ENCODE measurements at regions not wholly inside any gene's neighbourhood (a gene's known extent, or its start where the extent isn't known, plus 50 kb on each side); places are given as distances from the start of the nearest gene placed in this dataset.

DNA sequence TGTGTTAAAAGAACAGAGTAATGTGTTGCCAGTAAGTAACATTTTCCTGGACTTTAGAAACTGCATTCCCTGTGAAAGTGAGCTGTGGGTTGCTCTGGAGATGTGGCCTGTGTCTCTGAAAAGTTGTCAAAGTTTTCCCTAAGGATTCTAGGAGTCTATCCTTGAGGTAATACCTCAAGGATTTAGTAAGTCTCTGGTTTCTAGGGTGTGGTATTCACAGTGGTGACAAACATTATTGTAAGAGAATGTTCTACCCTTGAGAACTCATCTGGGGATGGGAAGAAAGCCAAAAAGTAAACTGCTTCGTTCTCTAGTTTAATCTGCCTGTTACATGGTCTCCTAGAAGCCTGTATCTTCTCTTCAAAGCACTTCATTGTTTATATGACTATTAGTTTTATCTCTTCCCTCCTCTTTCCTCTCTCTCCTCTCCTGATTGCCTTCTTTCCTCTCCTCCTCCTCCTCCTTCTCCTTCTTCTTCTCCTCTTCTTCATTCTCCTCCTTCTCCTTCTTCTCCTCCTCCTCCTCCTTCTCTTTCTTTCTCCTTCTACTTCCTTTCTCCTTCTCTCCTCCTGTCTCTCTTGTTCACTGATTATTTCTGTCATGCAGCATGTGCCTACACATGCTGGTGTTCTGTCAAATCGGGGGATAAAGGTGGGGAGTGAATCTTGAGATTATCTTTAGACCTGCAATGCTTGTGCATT lies 321.3 kb downstream of the PTTG2 start:
- Histone ChIP-seq H3K9me3 (no peaks in the 10 kb centered on the region), H3K27me3 (no peaks in the 10 kb centered on the region), H3K36me3 (no peaks in the 10 kb centered on the region), H3K4me3 (no peak overlapping the region), H3K27ac (peak overlapping the region in 3 of 4 donors; percentile 15 to 72 (median 63)), H3K4me1 (peaks cover 10 to 31% (median 18%) of the 10 kb centered on the region in 3 donors)
- intact Hi-C loops (cut with DNase I): no loop called here
- DNase-seq: no peak
- WGBS, 2 donors: 32 to 41% methylated on average over 2 of the region's 2 CpGs
- TF ChIP-seq, protein P1, sequence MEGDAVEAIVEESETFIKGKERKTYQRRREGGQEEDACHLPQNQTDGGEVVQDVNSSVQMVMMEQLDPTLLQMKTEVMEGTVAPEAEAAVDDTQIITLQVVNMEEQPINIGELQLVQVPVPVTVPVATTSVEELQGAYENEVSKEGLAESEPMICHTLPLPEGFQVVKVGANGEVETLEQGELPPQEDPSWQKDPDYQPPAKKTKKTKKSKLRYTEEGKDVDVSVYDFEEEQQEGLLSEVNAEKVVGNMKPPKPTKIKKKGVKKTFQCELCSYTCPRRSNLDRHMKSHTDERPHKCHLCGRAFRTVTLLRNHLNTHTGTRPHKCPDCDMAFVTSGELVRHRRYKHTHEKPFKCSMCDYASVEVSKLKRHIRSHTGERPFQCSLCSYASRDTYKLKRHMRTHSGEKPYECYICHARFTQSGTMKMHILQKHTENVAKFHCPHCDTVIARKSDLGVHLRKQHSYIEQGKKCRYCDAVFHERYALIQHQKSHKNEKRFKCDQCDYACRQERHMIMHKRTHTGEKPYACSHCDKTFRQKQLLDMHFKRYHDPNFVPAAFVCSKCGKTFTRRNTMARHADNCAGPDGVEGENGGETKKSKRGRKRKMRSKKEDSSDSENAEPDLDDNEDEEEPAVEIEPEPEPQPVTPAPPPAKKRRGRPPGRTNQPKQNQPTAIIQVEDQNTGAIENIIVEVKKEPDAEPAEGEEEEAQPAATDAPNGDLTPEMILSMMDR (IDR thresholded peaks at IDR 0.05): no peak
- no peak for TF ChIP-seq POLR2A (IDR thresholded peaks at IDR 0.05)

DNA sequence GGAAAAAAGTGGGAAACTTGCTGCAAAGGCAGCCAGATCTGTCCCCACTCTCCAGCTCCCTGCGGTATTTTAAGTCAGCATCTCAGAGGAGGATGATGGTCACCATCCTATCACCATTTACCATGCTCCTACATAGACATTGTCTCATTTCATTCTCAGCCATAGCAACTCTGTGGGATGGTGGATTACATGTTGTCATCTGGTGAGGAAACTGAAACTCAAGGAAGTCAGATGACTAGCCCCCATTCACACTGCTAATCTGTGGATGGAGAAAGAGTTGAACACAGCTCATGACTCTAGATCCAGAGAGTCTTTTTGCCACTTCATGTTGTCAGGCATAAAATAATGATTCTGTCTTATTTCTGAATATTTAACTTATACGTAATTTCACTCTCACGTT lies 323.5 kb downstream of the PTTG2 start:
- WGBS, 2 donors: 71 to 94% methylated on average over 3 of the region's 3 CpGs
- H3K4me1 ChIP-seq: peaks cover 10 to 31% (median 18%) of the 10 kb centered on the region in 3 donors

DNA sequence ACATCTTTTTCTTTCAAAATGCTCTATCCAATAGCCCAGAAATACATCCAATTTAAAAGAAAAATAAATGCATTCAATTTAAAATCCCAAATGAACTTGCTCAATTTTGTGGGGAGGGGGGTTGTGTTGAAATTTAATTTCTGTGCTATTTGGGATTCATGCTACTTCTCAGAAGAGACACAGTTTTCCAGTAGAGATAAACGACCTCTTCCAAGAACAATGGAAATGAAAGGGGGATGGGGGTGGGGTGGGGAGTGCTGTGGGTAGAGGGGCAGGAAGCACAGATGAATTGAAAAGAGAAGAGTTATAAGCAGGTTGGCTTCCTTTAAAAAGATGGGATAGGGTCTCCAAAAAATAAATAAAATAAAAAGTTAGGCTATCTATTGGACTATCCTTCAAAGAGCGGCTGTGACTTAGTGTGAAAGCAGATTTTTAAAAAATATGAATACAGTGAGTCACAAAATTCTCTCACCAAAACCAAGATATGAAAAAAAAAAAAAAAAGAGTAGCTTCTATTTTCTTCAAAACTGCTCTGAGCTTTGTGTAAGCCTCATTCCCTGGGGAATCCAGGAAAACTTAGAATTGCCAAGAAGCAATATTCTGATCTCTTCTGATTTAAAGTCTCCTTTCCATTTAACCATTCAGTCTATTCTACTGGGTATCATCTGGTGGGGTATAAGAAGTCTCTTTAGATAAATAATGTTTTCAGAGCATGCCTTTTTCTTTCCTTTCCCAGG lies 324.3 kb downstream of the PTTG2 start:
- Histone ChIP-seq H3K27ac (no peak overlapping the region), H3K9me3 (no peaks in the 10 kb centered on the region), H3K27me3 (no peaks in the 10 kb centered on the region), H3K4me3 (no peak overlapping the region), H3K36me3 (no peaks in the 10 kb centered on the region), H3K4me1 (peaks cover 10 to 28% (median 16%) of the 10 kb centered on the region in 3 donors)
- DNase-seq: no peak
- TF ChIP-seq, protein P1 (IDR thresholded peaks at IDR 0.05): no peak
- TF ChIP-seq POLR2A (IDR thresholded peaks at IDR 0.05): no peak
- WGBS, 2 donors: 68 to 72% methylated on average over 2 of the region's 2 CpGs
- intact Hi-C loops (cut with DNase I): no loop called here

More for the DNA sequence above, 323.5 kb downstream of the PTTG2 start:
- no peak for TF ChIP-seq POLR2A (IDR thresholded peaks at IDR 0.05)
- TF ChIP-seq, protein P1 (IDR thresholded peaks at IDR 0.05): no peak
- no peaks in the 10 kb centered on the region for H3K27me3 ChIP-seq
- no peak overlapping the region for H3K4me3 ChIP-seq
- H3K36me3 ChIP-seq: no peaks in the 10 kb centered on the region
- H3K9me3 ChIP-seq: no peaks in the 10 kb centered on the region
- no peak overlapping the region for H3K27ac ChIP-seq
- DNase-seq: no peak
- intact Hi-C loops (cut with DNase I): no loop called here

DNA sequence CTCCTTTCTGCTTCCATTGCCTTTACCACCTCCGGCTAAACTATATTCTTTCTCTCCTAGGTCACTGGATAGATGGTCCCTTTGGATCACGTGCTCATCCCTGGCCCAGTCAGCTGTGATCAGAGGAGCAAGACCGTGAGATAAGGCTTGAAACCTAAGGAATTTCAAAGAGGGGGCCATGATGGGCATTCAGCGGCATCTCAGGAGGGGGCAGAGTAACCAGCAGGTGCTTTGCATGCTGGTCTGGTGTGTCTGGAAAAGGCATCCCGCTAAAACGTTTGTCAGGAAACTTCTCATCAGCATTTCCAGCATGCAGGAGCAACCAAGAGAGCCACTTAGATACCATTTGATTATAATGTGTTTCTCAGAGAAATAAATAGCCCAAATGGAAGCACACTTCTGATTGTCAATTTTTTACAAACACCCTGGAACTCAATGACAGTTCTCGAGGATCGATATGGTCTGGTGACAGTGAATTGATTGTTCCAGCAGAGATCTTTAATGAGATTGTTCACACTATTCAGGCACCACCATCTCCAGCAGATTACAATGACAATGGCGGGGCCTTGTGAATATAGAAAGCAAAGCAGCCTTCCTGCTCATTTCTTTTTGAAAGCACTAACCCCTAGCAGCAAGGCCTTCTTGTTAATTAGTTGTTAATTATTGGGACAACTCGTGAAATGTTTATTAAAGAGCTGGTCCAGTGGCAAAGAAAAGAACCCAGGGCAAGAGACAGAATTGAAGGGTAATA lies 327.1 kb downstream of the PTTG2 start:
- intact Hi-C loops (cut with DNase I): no loop called here
- Histone ChIP-seq H3K9me3 (no peaks in the 10 kb centered on the region), H3K36me3 (no peaks in the 10 kb centered on the region), H3K27ac (no peak overlapping the region), H3K27me3 (no peaks in the 10 kb centered on the region), H3K4me3 (no peak overlapping the region), H3K4me1 (no peaks in the 10 kb centered on the region)
- TF ChIP-seq, protein P1 (IDR thresholded peaks at IDR 0.05): no peak
- TF ChIP-seq POLR2A (IDR thresholded peaks at IDR 0.05): no peak
- no peak for DNase-seq
- WGBS, 2 donors: 88 to 91% methylated on average over 9 to 10 of the region's 10 CpGs

DNA sequence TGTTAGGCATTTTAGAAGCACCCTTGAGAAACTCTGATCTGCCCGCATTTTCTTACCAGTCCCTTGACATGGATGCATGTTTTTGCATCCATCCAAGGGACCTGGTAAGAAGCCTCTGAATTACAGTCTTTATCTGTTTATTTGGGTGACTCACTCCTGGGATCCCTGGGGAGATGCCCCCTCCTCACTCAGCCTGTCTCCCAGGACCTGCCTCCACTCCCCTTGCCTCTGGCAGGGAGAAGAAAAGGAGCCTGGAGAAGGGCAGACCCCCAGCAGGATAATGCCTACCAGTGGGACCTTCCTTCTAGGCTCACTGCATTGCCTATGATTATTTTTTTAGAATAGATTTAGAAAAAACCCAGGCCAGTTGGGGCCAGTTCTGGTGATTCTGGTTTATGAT lies 329.4 kb downstream of the PTTG2 start:
- Histone ChIP-seq H3K4me3 (no peak overlapping the region), H3K9me3 (peaks cover 0 to 16% (median 0%) of the 10 kb centered on the region in 3 donors), H3K36me3 (no peaks in the 10 kb centered on the region), H3K27me3 (no peaks in the 10 kb centered on the region), H3K4me1 (no peaks in the 10 kb centered on the region), H3K27ac (no peak overlapping the region)
- intact Hi-C loops (cut with DNase I): no loop called here
- no peak for TF ChIP-seq POLR2A (IDR thresholded peaks at IDR 0.05)
- TF ChIP-seq, protein P1 (IDR thresholded peaks at IDR 0.05): no peak
- DNase-seq: no peak
- WGBS, 2 donors: 88 to 100% methylated on average over 1 of the region's 1 CpG
